Right lung (tissue), 2 donors: ENCODE measurements at regions not wholly inside any gene's neighbourhood (a gene's known extent, or its start where the extent isn't known, plus 50 kb on each side); places are given as distances from the start of the nearest gene placed in this dataset.
"Not testable (repeated sequence)": the region's sequence is repeated elsewhere in the genome, so short reads cannot be mapped to it uniquely, and the experiment has no call there.

ENCODE experiments used
- DNase-seq, 2 donors: peaks; one replicate each; pipeline ENCODE4 v3.0.0-alpha.2; 2013

DNA sequence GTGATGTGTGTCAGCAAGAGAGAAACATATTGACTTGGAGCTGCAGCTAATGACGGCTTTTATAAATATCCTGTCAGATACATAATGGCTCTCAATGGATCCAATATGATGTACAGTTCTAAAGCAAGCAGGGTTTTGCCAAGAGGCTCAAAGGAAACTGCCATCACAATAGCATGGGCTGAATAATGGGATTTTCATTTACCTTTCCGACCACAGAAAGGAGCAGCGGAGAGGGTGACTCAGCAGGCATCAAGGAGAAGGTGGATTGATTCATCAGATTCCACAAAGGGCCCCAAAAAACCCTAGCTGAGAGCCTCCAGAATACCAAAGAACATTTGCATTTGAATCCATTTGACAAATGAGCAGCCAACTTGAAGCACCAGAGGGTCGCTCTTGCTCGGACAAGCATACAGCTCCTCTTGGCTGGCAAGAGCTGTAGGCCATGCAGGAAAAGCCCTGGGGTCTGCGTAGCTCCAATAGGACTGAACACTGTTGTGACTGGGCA, 355.7 kb upstream of the NOCT start:
- no peak for DNase-seq

DNA sequence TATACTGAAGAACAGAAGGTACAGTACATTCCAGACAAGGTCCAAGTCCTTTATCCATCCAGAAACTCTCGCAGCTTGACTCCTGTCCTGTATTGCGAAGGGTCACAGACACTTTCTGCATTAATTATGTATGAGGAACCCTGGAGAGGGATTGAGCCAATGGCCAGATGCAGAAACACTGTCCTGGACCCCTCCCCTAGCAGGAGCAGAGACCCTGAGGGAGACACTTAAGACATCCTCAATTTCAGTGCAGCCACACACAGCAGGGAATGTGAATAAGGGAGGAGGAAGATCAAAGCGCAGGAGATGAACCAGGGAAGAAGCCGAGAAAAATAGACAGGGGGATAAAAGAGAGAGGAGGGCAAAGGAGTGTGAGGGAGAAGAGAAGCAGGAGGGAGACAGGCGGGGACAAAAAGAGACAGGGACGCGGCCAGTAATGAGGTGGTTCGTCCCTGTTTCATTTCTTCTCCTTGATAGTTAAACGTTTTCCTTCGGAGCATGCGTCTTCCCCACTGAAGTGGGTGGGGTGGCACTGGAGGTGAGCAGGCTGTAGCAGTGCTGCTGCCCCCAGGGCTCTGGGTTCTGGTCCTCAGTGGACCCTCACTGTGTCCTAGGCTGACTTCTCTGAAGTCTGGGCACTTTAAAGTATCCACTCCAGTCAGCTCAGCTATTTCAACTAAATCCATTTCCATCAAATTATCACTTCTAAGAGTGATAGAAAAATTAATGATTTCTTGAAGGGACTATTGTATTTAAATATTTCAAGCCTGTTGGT, 356.4 kb upstream of the NOCT start:
- no peak for DNase-seq

DNA sequence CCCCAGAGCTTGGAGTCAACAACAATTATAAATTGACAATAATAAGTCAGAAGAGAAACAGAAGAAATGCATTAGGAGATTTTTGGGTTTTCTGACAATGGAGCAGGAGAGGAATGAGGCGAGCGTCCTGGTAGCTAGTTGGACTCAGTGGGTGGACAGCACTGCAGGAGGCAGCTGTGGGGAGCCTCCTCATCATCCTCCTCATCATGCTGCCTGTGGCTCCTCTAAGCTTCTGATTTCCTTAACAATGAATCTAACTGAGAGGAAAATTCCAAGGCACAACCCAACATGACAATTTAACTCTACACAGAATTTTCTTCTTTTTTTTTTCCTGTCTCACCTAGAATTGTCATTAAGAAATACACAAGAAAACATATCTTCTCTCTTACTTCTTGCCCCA, 357.1 kb upstream of the NOCT start:
- DNase-seq = no peak

DNA sequence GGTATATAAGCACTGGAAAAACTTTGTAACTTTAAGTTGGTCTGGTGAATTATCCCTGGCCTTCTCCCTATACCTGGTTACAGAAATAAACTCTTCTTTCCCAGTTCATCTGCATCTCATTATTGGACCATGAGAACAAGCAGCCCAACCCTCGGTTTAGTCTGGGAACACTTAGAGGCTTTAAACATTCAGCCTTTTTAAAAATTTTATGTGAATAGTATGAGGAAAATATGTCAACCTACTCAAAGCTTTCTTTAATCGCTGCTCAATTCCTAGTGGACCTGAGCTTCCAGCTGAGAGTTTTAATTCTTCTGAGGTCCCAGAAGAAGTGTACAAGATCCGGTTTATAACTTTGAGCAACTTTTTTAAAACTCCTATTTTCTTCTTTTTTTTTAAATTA, 358.6 kb upstream of the NOCT start:
- DNase-seq = no peak

DNA sequence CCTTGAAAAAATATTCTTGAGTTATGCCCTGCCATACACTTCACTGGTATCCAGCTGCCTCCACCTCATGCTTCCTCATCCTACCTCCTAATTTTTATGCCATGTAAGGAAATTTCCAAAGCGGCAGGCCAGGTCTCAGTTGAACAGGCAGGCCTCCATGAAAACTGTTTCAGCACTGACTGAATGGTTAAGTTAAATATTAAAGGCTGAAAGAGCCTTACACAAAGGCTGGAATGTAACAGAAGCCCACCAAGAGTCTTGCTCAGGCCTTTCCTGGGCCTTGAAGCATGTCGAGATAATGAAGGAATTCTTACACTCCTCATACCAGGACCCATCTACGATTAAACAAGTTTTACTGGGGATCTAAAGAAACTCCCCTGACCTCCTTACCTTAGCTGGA, 359.6 kb upstream of the NOCT start:
- DNase-seq = no peak

DNA sequence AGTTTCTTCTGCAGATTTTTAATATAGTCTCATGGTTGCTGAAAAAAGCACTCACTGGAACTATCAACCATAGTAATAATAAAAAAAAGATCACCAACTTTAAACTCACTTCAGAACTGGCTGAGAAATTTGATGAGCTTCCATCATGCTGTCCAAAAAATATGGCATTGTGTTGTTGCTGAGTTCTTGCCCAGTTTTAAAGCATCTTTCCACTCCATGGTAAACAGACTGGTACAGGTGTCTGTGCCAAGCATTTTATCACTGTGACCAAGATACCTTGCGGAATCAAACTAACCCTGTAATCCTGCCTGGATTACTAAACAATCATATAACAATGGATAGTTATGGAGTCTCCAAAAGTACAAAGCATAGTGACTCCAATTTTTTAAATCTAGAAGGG, 360.3 kb upstream of the NOCT start:
- DNase-seq = no peak

DNA sequence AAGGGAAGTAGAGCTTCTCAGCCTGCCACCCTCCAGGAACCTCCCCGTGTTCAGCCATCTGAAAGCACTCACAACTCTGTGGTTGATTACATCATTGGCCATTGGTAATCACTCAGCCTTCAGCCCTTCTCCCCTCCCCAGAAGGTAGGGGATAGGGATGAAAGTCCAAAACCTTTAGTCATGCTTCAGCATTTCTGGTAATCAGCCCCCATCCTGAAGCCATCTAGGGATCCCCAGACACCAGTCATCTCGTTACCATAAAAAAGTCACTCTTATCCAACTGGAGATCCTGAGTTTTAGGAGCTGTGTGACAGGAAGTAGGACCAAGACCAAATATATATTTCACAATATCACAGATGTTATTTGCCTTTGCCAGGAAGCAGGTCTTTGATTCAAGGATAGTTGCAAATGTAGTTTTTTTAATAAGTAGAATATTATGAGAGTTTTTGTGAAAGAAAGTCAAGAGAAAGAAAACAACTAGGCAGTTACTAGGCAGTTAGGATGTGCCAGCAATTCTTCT, 364.6 kb upstream of the NOCT start:
- DNase-seq = no peak

DNA sequence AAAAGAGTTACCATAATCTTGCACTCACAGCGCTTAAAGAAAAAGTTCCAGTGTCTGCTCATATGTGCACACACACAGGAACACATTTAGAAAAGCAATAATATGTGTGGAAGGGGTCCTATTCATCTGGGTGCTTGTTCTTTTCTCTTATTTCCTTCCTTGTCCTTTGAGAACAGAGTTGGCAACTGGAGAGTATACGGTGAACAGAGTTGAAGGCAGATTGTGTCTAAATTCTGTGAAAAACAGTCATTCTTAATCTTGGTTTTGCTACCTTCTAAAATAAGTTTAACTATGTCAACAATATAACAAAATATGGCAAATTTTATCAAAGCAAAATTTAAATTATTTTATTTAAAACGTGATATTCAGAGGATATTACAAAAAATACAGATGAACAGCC, 365.1 kb upstream of the NOCT start:
- no peak for DNase-seq

DNA sequence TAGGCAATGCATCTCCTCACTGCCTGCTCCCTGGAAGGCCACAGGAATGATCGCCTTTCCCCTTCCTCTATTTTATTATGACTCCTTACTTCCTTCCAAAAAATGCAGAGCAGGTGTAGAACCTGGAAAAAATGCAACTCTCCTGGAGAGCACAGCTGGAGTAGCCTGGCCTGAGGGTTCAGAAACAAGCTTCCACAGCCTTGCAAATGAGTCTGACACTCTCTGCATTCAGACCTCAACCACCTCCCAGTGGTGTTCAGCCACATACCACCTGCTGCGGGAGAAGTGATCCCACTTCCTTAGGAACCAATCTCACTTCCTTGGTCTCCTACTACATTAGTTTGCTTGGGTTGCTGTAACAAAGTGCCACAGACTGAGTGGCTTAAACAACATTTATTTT, 368.1 kb upstream of the NOCT start:
- no peak for DNase-seq

DNA sequence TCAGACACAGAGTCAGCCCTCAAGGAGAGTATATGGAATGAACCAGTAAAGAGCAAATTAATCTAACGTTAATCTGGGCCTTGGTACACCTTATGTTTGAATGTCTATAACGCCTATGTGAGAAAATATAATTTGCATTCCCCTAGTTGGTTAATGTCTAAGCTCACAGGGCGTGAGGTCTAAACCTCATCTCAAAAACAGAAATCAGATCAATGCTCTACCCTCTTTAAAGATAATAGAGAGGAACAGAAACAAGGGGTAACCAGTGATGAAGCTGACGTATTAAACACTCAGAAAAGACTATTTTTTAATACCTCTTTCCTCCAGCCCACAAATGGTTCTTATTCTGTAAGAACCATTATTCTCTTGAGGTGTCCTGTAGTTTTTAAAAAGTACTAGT, 369.2 kb upstream of the NOCT start:
- no peak for DNase-seq

DNA sequence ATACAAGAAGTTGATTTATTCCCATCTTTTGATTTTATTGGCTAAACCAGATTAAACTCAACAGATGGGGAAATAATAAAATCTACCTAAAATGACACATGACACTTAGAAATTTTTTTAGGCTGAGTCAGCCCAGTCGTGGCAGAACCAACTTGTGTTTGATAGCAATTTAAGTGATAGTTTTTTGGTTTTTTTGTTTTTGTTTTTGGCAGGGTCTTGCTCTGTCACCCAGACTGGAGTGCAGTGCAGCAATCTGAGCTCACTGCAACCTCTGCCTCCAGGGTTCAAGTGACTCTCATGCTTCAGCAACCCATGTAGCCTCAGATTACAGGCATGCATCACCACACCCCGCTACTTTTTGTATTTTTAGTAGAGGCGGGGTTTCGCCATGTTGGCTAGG, 370.3 kb upstream of the NOCT start:
- DNase-seq = no peak

DNA sequence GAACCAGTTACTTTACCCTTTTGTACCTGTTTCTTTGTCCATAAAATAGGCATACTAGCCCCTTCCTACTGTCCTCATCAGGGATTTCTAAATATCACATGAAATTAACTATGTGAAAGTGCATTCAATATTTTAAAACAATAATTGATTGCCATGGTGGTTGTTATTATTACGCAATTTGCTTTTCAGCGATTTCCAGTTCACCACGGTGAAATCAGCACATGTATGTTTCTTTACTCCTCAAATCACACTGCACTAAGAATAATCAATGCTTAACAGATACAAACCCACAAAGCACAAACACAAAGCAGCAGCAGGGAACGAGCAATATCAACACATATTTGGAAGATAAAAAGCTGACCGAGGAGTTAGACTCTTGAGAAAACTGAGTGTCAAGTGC, 371.3 kb upstream of the NOCT start:
- no peak for DNase-seq

DNA sequence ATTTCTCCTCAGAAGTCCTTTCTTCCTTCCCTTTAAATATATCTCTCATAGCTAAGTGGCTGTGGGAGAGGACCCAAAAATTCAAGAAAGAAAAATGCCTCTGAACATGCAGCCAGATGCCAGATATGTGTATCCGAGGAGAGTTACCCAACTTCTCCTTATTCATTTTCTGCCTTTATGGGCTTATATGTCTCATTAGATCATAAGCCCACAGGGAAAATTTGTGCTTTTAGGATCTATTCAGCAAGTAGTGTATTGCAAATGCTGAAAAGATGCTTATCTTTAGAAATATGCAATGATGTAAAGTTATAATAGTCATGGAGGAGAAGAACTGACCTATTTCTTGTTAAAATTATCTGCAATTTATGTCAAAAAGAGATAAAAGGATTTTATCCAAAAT, 371.8 kb upstream of the NOCT start:
- no peak for DNase-seq

DNA sequence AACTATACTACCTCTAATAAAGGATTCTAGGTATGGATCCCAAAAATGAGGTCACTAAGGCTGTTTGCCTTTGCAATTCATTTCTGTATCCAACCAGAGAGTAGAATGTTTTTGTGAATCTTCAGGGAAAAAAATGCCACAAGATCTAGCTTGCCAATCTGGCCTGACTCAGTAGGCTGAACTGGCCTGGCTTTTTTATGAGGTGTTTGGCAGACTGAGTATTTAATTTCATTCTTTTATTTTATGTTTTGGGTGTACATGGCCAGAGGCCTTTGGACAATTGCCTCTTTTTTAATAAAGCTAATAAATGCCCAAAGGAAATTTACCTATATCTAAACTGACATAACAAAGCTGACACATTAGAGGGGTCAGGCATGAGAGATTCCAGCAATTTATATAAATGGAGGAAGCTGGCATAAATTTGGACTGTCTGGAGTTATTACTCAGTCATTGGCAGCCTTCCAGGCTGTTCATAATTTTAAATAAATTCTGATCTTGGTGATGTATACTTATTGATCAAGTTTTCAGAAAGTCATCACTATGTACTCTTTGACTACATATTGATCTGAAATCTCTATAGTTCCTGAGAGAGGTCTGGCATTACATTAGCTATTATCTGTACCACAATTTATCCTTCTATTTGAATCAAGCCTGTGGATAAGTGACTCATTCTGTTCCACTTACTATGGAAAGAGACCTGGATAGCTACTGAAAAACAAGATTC, 376.4 kb upstream of the NOCT start:
- DNase-seq = no peak

DNA sequence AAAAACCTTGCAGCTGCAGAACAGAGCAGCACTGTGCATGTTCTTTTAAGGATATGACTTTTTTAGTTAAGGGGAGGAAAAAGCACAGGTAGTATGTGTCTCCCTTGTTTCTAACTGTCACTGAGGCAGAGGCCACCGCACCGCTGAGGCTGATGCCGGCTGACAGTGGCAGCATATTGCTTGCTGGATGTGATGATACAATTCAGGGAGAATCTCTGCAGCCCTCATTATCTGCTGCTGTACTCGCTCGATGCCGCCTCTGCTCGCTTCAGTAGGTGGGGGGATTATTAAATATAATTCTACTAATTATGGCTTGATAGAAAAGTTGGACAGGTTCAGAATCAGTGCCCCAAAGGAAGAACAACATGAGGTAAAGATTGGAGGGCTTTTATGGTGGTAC, 378.8 kb upstream of the NOCT start:
- no peak for DNase-seq

DNA sequence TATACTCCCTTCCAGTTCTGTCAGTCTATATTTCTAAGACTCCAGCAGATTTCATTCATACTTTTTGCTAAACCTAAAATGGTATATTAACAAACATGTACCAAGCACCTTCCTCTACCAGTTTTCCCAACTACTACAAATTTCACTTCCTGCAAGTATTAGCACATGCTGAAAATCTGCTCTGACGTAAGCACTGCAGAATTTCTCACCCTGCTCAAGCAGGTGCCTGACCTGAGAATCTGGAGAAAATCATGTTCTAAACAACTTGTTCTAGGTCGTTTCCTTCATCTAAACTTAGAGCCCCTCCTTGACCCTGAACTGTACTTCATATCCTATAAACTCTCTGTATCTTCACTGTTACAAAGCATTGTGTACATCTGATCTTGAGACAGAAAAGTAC, 380.7 kb upstream of the NOCT start:
- DNase-seq = no peak

DNA sequence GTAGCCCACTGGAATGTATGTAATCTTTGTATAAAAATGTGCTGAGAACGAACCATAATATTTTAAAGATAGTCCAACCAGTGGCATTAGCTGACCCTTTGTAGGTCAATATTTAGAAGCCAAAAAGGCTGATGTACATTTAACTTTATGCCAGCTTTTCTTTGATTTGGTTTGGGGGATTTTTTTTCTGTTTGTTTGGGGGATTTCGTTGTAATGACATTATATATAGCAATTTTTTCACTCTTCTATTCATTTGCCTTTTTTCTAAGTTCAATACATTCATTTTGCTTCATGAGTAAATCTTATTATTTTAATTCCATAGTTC, 382.0 kb upstream of the NOCT start:
- no peak for DNase-seq

DNA sequence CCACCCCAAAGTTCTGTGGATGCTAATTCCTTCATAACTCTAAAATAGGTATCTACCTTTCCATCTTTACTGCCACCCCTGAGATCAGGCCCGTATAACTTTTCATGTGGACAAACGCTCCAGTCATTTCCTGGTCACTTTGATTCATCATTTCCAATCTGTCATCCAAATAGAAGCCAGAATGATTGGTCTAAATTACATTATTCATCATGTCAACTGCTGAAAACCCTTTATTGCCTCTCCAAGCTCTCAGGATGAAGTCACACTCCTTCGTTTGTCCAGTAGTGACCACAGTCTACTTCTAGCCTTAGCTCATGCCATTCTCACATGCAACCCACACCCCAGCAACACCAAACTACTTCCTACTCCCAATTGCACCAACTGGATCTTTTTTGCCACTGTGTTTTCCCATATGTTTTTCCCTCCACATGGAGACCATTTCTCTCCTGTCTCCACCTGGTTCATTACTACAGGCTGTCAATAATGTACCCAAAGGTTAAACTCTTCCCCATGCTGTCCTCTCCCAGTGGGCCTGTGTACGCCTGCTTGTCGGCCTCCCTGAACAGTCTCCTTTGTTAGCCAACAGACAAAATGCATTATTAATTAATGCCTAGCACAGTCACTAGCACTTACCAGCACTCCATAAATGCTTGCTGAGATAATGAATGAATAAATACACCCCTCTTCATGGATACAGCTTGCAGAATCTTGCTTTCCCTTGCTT, 382.6 kb upstream of the NOCT start:
- no peak for DNase-seq

DNA sequence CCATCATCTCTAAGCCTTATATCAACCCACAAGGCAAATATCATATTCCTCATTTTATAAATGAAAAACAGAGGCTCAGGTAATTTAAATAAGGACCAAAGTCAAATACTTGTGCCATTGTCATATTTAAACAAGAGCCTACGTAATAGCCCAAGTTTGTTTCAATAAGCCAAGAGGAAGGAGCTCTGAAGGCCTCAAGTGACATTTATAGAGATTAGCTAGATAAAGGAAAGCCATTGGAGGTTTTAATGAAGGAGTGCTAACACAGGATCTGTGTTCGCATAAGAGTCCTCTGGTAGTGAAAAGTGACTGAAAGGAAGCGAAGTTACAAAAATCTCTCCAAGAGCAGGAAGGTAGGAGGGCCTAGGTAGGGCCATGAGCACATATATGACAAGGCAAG, 384.9 kb upstream of the NOCT start:
- DNase-seq = no peak

DNA sequence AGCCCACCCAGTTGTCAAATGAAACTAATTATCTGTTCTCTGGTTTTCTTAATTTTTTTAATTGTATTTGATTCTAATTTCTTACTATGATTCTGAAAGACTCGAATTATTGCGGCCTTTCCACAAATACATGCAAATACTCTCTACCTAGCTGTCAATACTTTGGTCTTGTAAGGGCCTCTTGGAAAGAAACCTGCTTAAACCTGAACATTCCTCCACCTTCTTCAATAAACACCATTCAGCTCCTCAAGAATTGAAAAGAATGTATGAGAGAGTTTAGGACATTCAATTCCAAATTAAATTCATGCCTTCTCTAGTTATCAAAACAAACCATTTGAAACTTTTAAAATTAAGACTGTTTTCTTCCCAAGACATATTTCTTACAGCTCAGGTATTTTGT, 385.9 kb upstream of the NOCT start:
- no peak for DNase-seq

DNA sequence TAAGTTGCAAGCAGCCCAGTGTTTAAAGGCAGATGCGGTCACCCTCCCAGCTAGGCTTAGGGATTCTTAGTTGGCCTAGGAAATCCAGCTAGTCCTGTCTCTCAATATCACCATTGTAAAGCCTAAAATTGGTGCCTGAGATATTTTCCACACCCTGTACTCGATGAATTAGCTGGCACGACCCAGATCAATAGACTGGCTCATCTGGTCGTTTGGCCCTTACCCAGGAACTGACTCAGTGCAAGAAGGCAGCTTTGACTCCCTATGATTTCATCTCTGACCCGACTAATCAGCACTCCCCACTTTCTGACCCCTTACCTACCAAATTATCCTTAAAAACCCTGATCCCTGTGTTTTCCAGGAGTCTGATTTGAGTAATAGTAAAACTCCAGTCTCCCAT, 384.9 kb upstream of the SLC7A11 start:
- DNase-seq = no peak

DNA sequence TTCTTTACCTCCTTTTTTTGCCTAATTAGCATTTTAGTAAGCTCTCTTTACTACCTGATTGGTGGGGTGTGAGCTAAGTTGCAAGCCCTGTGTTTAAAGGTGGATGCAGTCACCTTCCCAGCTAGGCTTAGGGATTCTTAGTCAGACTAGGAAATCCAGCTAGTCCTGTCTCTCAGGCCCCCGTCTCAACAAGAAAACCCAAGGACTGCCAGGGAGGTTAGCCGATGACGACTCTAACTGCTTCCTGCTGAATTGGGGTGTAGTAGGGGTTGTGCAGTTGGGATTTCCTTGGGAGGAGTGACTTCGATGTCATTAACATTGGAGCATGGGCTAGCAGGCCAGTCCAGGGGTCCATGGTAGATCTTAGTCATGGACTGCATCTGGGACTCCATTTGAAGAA, 380.2 kb upstream of the SLC7A11 start:
- not testable (repeated sequence) for DNase-seq

DNA sequence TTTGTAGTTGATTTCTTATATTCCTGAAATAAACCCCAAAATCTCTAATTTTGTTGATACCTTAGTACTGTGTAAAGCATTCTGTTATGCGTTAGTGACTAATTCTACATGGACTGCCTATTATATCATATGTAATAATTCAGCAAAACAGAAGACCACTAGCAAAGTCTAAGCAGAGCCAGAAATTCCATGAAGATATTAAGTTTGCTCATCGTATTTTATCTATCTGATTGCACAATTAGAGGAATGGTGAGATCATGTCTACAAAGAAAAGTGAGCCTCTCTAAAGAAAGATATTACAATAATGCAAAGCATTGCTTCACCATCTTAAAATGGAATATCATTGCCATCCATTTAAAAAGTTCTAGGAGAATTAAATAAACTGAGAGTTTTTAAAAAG, 374.6 kb upstream of the SLC7A11 start:
- DNase-seq = no peak
